ENCODE measurements at regions not wholly inside any gene's neighbourhood (a gene's known extent, or its start where the extent isn't known, plus 50 kb on each side); places are given as distances from the start of the nearest gene placed in this dataset.
A peak's percentile ranks its signal among the peaks of the same experiment; 100 is the strongest.
"Not testable (repeated sequence)": the region's sequence is repeated elsewhere in the genome, so short reads cannot be mapped to it uniquely, and the experiment has no call there.

DNA sequence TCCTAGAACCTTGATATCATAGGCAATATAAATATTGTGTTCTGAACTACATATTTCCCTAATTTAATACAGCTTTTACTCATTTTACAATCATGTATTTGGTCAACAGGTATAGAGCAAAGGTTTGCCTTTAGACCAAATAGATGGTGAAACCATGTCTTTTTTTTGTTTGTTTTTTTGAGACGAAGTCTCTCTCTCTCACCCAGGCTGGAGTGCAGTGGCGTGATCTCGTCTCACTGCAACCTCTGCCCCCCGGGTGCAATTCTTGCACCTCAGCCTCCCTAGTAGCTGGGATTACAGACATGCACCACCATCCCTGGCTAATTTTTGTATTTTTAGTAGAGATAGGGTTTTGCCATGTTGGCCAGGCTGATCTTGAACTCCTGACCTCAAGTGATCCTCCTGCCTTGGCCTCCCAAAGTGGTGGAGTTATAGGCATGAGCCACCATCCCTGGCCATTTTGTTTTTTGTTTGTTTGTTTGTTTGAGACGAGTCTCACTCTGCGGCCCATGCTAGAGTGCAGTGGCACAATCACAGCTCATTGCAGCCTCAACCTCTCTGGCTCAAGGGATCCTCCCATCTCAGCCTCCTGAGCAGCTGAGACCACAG lies 243.7 kb upstream of the FOXN3 start:
- not testable (repeated sequence) for H3K27ac ChIP-seq (ENCODE audit: low read depth); H3K4me3 ChIP-seq (ENCODE audit: low read depth, low read length); H3K36me3 ChIP-seq (ENCODE audit: insufficient read depth); DNase-seq (ENCODE audit: extremely low spot score); H3K4me1 ChIP-seq (ENCODE audit: insufficient read depth)
- WGBS, result 87% methylated on average over 6 of the region's 6 CpGs

DNA sequence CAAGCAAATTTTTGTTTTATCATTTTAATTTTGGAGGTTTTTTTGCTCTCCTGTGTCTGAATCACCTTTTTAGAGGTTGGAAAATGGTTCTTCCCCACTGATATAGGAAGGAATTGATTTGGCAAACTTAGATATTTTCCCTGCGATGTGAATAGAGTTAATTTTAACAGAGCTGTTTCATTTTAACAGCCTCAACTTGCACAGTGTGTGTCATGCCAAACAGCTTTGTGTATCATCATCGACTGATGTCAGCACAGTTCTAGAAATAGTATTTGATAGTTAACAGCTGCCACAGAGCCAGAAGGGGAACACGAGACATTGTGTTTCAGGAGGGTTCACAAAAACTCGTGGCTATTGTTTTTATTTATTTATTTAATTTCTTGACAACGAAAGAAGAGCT lies 243.1 kb upstream of the FOXN3 start:
- Histone ChIP-seq H3K4me3 (ENCODE audit: low read depth, low read length) (no peak overlapping the region), H3K36me3 (ENCODE audit: insufficient read depth) (no peaks in the 10 kb centered on the region), H3K27ac (ENCODE audit: low read depth) (no peak overlapping the region), H3K4me1 (ENCODE audit: insufficient read depth) (no peaks in the 10 kb centered on the region)
- WGBS, result 23% methylated on average over 5 of the region's 5 CpGs
- peak; percentile 35 for DNase-seq (ENCODE audit: extremely low spot score)

DNA sequence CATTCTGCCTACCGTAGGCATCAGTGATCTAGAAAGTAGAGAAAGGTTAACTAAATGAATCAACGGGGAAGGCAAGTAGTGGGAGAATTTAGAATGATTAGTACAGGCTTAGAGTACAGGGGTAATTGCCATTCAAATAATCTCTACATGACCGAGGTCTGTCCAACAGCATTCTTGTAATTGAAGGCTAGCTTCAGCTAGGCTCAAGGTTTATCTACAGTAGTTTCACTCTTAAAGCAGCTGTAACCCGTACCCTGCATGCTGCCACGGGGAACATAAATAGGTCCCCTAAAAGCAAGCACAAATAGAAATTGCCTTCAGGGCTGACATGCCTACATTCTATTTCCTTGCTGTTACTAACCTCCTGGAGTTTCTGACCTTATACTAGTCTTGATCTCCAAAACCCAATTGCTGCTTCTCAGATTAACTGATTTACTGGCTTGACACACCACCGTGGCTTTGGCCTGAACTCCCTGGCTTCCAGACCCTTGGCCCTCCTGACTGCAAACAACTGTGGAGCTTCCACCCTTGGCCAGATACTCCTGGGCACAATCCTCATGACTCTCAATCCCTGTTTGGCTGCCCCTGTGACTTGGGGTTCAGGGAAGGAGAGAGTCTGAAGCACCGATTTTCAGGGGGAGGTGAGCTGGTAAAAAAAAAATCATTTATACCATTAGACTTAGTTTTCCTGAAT lies 242.1 kb upstream of the FOXN3 start:
- Histone ChIP-seq H3K27ac (ENCODE audit: low read depth) (no peak overlapping the region), H3K36me3 (ENCODE audit: insufficient read depth) (no peaks in the 10 kb centered on the region), H3K4me3 (ENCODE audit: low read depth, low read length) (no peak overlapping the region), H3K4me1 (ENCODE audit: insufficient read depth) (no peaks in the 10 kb centered on the region)
- no peak for DNase-seq (ENCODE audit: extremely low spot score)
- WGBS, result 74% methylated on average over 7 of the region's 7 CpGs

DNA sequence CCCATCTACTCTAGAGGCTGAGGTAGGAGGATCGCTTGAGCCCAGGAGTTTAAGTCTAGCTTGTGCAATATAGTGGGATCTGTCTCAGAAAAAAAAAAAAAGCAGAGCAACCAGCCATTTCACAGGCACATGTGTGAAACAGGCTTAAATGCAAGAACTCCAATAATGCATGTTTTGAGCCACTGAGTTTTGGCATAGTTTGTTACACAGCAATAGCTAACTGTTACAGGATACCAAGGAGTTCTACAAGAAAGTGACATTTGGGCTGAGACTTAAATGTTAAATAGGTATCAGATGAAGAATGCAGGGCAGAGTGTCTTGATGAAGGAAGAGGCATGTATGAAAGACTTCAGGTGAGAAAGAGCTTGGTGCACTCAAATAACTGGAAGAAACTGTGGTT lies 240.0 kb upstream of the FOXN3 start:
- Histone ChIP-seq H3K27ac (ENCODE audit: low read depth) (no peak overlapping the region), H3K4me3 (ENCODE audit: low read depth, low read length) (no peak overlapping the region), H3K36me3 (ENCODE audit: insufficient read depth) (no peaks in the 10 kb centered on the region), H3K4me1 (ENCODE audit: insufficient read depth) (no peaks in the 10 kb centered on the region)
- DNase-seq (ENCODE audit: extremely low spot score), result no peak
- 97% methylated on average over 1 of the region's 1 CpG for WGBS

DNA sequence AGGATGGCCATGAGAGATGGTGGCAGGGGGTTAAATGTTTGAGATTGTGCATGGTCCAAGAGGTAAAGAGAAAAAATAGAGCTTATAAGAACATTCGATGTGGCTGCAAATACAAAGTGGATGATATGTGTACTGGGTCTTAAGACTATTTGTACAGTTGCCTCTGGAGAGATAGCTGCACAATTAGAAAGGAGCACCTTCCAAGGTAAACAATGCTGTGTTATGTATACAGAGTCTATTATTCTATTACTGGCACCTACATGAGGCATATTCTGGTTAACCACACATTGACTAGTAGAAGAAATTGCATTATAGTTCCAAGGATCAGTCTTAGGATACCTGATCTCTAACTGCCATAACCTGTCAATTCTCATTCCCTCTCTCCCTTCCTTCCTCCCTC lies 238.0 kb upstream of the FOXN3 start:
- no peaks in the 10 kb centered on the region for H3K4me1 ChIP-seq (ENCODE audit: insufficient read depth)
- DNase-seq (ENCODE audit: extremely low spot score), result no peak
- WGBS, result 86% methylated on average over 1 of the region's 1 CpG
- H3K27ac ChIP-seq (ENCODE audit: low read depth), result no peak overlapping the region
- no peaks in the 10 kb centered on the region for H3K36me3 ChIP-seq (ENCODE audit: insufficient read depth)
- no peak overlapping the region for H3K4me3 ChIP-seq (ENCODE audit: low read depth, low read length)

DNA sequence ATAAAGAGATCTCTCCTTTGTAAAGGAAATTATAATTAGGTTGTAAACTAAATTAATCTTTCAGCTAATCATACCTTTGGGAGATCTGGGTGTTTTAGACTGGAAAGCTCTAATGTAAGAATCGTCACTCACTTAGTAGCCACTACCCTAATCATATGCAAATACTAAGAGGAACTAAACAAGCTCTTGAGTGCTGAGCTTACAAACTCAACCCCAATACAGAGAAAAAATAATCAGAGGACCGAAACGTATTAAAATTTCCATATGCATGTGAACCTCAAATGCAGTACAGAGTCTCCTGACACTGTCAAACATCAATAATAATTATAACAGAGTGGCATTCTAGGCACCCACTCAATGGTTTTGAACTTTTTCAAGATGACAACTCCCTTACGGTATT lies 235.3 kb upstream of the FOXN3 start:
- WGBS, result 81% methylated on average over 4 of the region's 4 CpGs
- Histone ChIP-seq H3K27ac (ENCODE audit: low read depth) (no peak overlapping the region), H3K36me3 (ENCODE audit: insufficient read depth) (no peaks in the 10 kb centered on the region), H3K4me3 (ENCODE audit: low read depth, low read length) (no peak overlapping the region), H3K4me1 (ENCODE audit: insufficient read depth) (no peaks in the 10 kb centered on the region)
- no peak for DNase-seq (ENCODE audit: extremely low spot score)

DNA sequence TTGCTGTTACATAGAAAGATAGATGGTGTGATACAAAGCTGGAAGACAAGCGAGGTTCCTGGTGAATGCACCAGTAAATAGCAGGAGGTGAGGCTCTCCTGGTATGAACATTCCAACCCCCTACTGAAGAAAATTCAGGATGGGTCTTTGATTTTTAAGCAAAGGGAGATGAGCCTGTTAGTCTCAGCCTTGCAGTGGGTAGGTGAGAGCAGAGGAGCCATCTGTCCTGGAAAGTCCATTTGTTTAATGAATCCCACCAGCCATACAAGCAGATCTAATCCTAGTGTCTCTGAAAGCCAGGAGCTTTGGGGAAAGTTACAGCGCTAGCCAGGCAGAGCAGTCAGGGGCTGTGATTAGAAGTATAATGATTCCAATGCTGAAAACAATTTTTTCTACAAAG lies 234.8 kb upstream of the FOXN3 start:
- H3K4me1 ChIP-seq (ENCODE audit: insufficient read depth), result no peaks in the 10 kb centered on the region
- 83% methylated on average over 2 of the region's 2 CpGs for WGBS
- no peak overlapping the region for H3K27ac ChIP-seq (ENCODE audit: low read depth)
- H3K36me3 ChIP-seq (ENCODE audit: insufficient read depth), result no peaks in the 10 kb centered on the region
- H3K4me3 ChIP-seq (ENCODE audit: low read depth, low read length), result no peak overlapping the region
- DNase-seq (ENCODE audit: extremely low spot score), result no peak

DNA sequence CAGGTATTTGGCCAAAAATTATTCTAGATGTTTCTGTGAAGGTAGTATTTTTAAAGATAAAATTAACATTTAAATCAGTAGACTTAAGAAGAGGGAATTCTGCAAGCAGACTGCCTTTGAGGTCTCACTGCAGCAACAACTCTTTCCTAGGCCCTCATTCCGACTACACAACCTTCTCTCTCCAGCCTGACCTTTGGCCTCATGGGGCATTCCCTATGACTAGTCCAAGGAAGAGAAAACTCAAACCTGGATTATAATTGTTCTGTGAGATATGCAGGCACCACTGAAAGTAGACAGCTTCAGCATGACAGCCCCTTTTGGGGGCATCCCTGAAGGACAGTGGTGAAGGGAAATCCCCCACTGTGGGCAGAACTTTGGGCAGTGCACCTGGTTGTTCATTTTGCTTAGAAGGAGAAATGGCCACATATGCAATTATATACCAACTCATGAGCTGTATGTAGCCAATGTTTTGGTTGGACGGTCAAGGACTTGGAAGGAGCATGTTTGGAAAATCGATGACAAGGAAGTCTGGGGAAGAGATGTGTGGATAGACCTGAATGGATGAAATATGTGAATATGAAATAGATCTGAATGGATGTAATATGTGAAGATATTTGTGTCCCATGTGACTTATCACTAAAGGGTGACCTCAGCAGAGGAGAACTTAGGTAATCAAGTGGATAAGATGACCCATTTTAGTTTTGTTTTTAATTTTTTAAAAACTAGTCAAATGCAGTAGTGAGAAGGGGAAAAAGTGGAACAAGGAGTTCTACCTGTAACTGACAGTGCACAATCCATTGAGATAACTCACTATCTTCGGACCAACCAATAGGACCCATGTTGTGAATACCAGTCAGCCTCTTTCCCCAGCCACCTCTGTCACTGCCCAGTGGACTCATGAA lies 233.3 kb upstream of the FOXN3 start:
- H3K4me1 ChIP-seq (ENCODE audit: insufficient read depth), result no peaks in the 10 kb centered on the region
- no peaks in the 10 kb centered on the region for H3K36me3 ChIP-seq (ENCODE audit: insufficient read depth)
- no peak for DNase-seq (ENCODE audit: extremely low spot score)
- no peak overlapping the region for H3K4me3 ChIP-seq (ENCODE audit: low read depth, low read length)
- no peak overlapping the region for H3K27ac ChIP-seq (ENCODE audit: low read depth)
- WGBS, result 95% methylated on average over 4 of the region's 4 CpGs

DNA sequence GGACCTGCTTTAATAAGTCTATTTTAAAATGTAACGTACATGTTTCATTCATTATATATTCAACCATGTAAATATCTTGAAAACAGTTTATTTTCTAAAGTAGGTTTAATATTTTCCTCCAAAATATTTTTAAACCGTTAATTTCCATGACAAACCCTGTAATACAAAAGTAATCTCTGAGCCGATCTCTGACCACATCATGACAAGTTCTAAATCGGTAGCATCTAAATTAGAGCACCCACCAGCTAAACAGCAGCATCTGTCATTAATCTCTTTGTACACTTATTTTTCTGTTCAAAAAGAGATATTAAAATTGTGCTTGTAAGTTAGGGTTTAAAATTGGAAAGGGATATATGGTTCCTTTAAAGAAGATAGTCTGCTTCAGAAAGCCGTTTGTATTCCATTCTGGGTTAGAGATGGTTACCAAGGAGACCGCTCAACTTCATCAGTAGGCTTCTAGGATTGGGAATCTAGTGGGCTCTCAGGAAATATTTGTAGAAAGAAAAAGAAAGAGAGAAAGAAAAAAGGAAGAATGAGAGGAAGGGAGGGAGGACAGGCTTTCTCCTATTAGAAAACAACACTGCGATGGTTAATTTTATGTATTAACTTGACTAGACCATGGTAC lies 232.5 kb upstream of the FOXN3 start:
- no peak overlapping the region for H3K4me3 ChIP-seq (ENCODE audit: low read depth, low read length)
- WGBS, result 85% methylated on average over 7 of the region's 7 CpGs
- H3K4me1 ChIP-seq (ENCODE audit: insufficient read depth), result no peaks in the 10 kb centered on the region
- DNase-seq (ENCODE audit: extremely low spot score), result no peak
- H3K27ac ChIP-seq (ENCODE audit: low read depth), result no peak overlapping the region
- no peaks in the 10 kb centered on the region for H3K36me3 ChIP-seq (ENCODE audit: insufficient read depth)

DNA sequence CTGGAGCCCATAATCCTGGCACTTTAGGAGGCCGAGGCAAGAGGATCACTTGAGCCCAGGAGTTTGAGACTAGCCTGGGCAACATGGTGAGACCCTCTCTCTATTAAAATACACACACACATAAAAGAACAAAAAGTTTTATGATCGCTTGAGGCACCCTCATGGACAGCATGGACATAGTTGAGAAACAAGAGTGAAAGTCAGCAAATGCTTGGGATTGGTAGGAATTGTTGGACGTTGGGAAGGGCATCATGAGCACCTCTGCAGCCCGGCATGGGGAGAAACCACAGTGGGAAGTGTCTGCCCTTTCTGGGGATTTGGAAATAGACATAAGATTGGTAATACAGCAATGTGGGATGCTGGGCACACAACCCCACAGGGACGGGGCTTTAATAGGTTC lies 231.9 kb upstream of the FOXN3 start:
- H3K4me3 ChIP-seq (ENCODE audit: low read depth, low read length), result no peak overlapping the region
- no peak for DNase-seq (ENCODE audit: extremely low spot score)
- H3K4me1 ChIP-seq (ENCODE audit: insufficient read depth), result no peaks in the 10 kb centered on the region
- H3K36me3 ChIP-seq (ENCODE audit: insufficient read depth), result no peaks in the 10 kb centered on the region
- WGBS, result 79% methylated on average over 5 of the region's 5 CpGs
- H3K27ac ChIP-seq (ENCODE audit: low read depth), result no peak overlapping the region

DNA sequence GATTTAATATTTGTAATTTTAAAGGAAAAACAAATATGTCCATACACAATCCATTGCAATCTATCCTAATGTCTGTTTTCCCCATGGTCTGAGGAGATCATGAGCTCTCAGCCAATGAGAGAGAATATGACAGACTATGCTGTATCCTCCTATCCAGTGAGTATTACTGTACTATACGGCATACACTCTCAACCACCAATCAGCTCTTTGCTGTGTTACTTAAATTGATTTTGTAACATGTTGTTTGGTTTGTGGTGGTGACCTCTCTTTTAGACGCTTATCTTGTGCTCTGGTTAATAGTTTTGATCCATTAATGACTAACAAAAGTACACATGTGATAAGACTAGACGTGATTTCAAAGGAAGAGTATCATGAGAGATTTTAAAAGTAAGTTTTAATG lies 231.5 kb upstream of the FOXN3 start:
- H3K27ac ChIP-seq (ENCODE audit: low read depth), result no peak overlapping the region
- no peak overlapping the region for H3K4me3 ChIP-seq (ENCODE audit: low read depth, low read length)
- DNase-seq (ENCODE audit: extremely low spot score), result no peak
- no peaks in the 10 kb centered on the region for H3K36me3 ChIP-seq (ENCODE audit: insufficient read depth)
- no peaks in the 10 kb centered on the region for H3K4me1 ChIP-seq (ENCODE audit: insufficient read depth)
- WGBS, result 63% methylated on average over 3 of the region's 3 CpGs

DNA sequence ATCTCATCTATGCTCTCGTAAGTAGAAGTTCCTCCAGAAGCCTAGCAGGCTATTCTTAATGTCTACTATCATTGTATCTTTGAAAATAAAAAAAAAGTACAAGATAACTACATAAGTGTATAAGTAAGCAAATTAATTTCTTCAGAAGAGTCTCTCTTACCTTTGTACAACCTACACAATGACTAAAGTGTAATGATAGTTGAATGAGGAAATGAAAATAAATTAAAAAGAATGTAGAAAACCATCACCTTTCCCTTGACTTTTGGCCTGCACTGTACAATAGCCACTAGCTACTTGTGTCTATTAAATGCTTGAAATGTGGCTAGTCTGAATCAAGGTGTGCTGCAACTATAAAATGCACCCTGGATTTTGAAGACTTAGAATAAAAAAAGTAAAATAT lies 229.9 kb upstream of the FOXN3 start:
- 89% methylated on average over 1 of the region's 1 CpG for WGBS
- no peaks in the 10 kb centered on the region for H3K36me3 ChIP-seq (ENCODE audit: insufficient read depth)
- H3K4me1 ChIP-seq (ENCODE audit: insufficient read depth), result no peaks in the 10 kb centered on the region
- no peak for DNase-seq (ENCODE audit: extremely low spot score)
- no peak overlapping the region for H3K27ac ChIP-seq (ENCODE audit: low read depth)
- H3K4me3 ChIP-seq (ENCODE audit: low read depth, low read length), result no peak overlapping the region

DNA sequence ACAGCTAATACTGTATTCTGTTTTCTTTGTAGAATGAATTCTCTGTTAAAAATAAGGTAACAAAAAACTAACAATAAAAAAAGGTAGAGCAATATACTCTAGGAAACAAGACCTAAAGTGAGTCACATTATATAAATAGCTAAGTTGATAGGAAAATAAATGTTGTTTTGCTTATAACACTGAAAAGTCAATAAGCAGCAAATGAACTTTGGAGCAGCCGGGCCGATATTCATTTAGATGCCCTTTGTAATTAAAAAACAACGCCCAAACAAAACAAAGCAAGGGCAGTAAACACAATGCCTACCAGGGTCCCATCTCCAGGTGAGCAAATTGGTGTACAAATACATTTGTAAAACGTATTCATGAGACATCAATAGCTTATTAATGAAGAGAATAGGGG lies 227.6 kb upstream of the FOXN3 start:
- Histone ChIP-seq H3K4me3 (ENCODE audit: low read depth, low read length) (no peak overlapping the region), H3K4me1 (ENCODE audit: insufficient read depth) (no peaks in the 10 kb centered on the region), H3K36me3 (ENCODE audit: insufficient read depth) (no peaks in the 10 kb centered on the region), H3K27ac (ENCODE audit: low read depth) (no peak overlapping the region)
- WGBS, result 81% methylated on average over 4 of the region's 4 CpGs
- no peak for DNase-seq (ENCODE audit: extremely low spot score)
